HL-60 (cell line): ENCODE measurements at regions not wholly inside any gene's neighbourhood (a gene's known extent, or its start where the extent isn't known, plus 50 kb on each side); places are given as distances from the start of the nearest gene placed in this dataset.

Experiments
- GABPA ChIP-seq: IDR thresholded peaks from 2 replicates; pipeline ENCODE4 v1.6.1; 2012; ENCODE audit warnings: low read depth
- POLR2AphosphoS5 ChIP-seq: IDR thresholded peaks from 2 replicates; pipeline ENCODE4 v1.6.1; 2012; ENCODE audit warnings: low read depth
- SPI1 ChIP-seq: IDR thresholded peaks from 2 replicates; pipeline ENCODE4 v1.6.1; 2012; ENCODE audit warnings: low read depth, mild to moderate bottlenecking, borderline replicate concordance
- TF ChIP-seq, protein P1 (sequence below): IDR thresholded peaks from one replicate; pipeline ENCODE4 v1.5.1; 2011; ENCODE audit warnings: low read length, control low read depth, inconsistent platforms; ENCODE audit not compliant: insufficient read depth
- TF ChIP-seq, protein P2 (sequence below): IDR thresholded peaks from 2 replicates; pipeline ENCODE4 v1.6.1; 2012; ENCODE audit warnings: low read depth; ENCODE audit not compliant: insufficient replicate concordance

DNA sequence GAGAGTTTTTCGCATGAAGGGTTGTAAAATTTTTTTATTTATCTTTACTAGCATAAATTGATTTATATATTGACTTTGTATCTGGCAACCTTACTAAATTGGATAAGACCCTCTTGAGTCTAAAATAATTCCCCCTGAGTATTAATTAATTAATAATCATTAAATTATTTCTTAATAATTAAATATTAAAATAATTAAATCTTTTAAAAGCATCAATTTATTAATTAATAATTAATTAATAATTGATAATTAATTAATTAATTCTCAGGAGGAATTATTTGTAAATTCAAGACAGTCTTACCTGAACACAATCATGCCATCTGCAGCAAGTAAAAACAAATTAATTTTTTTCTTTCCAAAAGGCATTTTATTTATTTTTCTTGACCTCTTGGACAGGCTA, 370.4 kb upstream of the PTPRD start:
- TF ChIP-seq, protein P1, sequence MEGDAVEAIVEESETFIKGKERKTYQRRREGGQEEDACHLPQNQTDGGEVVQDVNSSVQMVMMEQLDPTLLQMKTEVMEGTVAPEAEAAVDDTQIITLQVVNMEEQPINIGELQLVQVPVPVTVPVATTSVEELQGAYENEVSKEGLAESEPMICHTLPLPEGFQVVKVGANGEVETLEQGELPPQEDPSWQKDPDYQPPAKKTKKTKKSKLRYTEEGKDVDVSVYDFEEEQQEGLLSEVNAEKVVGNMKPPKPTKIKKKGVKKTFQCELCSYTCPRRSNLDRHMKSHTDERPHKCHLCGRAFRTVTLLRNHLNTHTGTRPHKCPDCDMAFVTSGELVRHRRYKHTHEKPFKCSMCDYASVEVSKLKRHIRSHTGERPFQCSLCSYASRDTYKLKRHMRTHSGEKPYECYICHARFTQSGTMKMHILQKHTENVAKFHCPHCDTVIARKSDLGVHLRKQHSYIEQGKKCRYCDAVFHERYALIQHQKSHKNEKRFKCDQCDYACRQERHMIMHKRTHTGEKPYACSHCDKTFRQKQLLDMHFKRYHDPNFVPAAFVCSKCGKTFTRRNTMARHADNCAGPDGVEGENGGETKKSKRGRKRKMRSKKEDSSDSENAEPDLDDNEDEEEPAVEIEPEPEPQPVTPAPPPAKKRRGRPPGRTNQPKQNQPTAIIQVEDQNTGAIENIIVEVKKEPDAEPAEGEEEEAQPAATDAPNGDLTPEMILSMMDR = no peak
- TF ChIP-seq GABPA = no peak
- TF ChIP-seq, protein P2, sequence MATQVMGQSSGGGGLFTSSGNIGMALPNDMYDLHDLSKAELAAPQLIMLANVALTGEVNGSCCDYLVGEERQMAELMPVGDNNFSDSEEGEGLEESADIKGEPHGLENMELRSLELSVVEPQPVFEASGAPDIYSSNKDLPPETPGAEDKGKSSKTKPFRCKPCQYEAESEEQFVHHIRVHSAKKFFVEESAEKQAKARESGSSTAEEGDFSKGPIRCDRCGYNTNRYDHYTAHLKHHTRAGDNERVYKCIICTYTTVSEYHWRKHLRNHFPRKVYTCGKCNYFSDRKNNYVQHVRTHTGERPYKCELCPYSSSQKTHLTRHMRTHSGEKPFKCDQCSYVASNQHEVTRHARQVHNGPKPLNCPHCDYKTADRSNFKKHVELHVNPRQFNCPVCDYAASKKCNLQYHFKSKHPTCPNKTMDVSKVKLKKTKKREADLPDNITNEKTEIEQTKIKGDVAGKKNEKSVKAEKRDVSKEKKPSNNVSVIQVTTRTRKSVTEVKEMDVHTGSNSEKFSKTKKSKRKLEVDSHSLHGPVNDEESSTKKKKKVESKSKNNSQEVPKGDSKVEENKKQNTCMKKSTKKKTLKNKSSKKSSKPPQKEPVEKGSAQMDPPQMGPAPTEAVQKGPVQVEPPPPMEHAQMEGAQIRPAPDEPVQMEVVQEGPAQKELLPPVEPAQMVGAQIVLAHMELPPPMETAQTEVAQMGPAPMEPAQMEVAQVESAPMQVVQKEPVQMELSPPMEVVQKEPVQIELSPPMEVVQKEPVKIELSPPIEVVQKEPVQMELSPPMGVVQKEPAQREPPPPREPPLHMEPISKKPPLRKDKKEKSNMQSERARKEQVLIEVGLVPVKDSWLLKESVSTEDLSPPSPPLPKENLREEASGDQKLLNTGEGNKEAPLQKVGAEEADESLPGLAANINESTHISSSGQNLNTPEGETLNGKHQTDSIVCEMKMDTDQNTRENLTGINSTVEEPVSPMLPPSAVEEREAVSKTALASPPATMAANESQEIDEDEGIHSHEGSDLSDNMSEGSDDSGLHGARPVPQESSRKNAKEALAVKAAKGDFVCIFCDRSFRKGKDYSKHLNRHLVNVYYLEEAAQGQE = no peak
- TF ChIP-seq SPI1 = no peak
- no peak for TF ChIP-seq POLR2AphosphoS5
